SHP77 (cell line): ENCODE measurements at regions not wholly inside any gene's neighbourhood (a gene's known extent, or its start where the extent isn't known, plus 50 kb on each side); places are given as distances from the start of the nearest gene placed in this dataset.
A peak's percentile ranks its signal among the peaks of the same experiment; 100 is the strongest.

Experiments
- DNase-seq, 2 experiments: peaks; one replicate each; lab custom pipeline; 2025; lab: John Stamatoyannopoulos, UW

GRCh38 chr5:96340357-96340756 is 92.7 kb downstream of the PCSK1 start:
- no peak for DNase-seq

- no peak for DNase-seq
These were observed 93.2 kb downstream of the PCSK1 start for GRCh38 chr5:96339862-96340261.

GRCh38 chr5:96338624-96339415 is 94.2 kb downstream of the PCSK1 start:
- no peak for DNase-seq

- no peak for DNase-seq
These were observed 95.0 kb downstream of the PCSK1 start for GRCh38 chr5:96338091-96338490.

GRCh38 chr5:96337048-96337781 is 95.8 kb downstream of the PCSK1 start:
- DNase-seq: no peak

GRCh38 chr5:96336351-96336985 is 96.6 kb downstream of the PCSK1 start:
- peak; percentile 61 to 78 for DNase-seq

- no peak for DNase-seq
These were observed 97.2 kb downstream of the PCSK1 start for GRCh38 chr5:96335873-96336272.

GRCh38 chr5:96333391-96333790 is 99.7 kb downstream of the PCSK1 start:
- DNase-seq: no peak

- no peak for DNase-seq
These were observed 100.3 kb downstream of the PCSK1 start for GRCh38 chr5:96332535-96333366.

GRCh38 chr5:96331681-96332361 is 101.2 kb downstream of the PCSK1 start:
- no peak for DNase-seq

GRCh38 chr5:96331210-96331609 is 101.8 kb downstream of the PCSK1 start:
- DNase-seq: no peak

- no peak for DNase-seq
These were observed 102.4 kb downstream of the PCSK1 start for GRCh38 chr5:96330530-96331140.

- DNase-seq: no peak
These were observed 103.0 kb downstream of the PCSK1 start for GRCh38 chr5:96329886-96330529.

- DNase-seq: no peak
These were observed 103.8 kb downstream of the PCSK1 start for GRCh38 chr5:96329289-96329688.

- no peak for DNase-seq
These were observed 105.3 kb downstream of the PCSK1 start for GRCh38 chr5:96327722-96328121.

- no peak for DNase-seq
These were observed 106.1 kb downstream of the PCSK1 start for GRCh38 chr5:96326902-96327301.

- DNase-seq: no peak
These were observed 108.3 kb downstream of the PCSK1 start for GRCh38 chr5:96324708-96325107.

GRCh38 chr5:96322865-96323264 is 110.2 kb downstream of the PCSK1 start:
- no peak for DNase-seq

- DNase-seq: no peak
These were observed 110.8 kb downstream of the PCSK1 start for GRCh38 chr5:96322217-96322616.

GRCh38 chr5:96321345-96321744 is 111.7 kb downstream of the PCSK1 start:
- DNase-seq: no peak

- DNase-seq: no peak
These were observed 112.3 kb downstream of the PCSK1 start for GRCh38 chr5:96320797-96321196.
